ENCODE measurements at regions not wholly inside any gene's neighbourhood (a gene's known extent, or its start where the extent isn't known, plus 50 kb on each side); places are given as distances from the start of the nearest gene placed in this dataset.

DNA sequence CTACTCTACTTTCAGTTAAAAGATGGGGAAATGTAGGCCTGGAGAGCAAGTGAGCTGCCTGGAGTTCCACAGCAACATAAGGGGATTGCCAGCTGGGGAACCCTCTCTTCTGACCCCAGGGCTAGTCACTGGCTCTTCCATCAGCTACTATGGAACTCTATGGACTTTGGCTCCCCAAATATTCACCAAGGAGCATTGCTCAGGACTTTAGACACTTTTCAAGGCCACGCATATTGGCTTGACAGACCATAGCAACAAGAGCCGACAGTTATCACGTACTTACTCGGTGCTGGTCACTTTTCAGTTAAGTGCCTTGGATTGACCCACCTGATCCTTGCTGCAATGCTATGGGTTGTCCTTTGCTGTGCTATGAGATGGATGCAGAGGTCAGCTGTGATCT is 360.7 kb upstream of the CHD6 start:
- TF ChIP-seq FOXA1 (IDR thresholded peaks at IDR 0.05) (no peak), FOXM1 (IDR thresholded peaks at IDR 0.05; ENCODE audit: borderline replicate concordance) (no peak), TARDBP (IDR thresholded peaks at IDR 0.05) (no peak), ELF4 (IDR thresholded peaks at IDR 0.05) (no peak), ARNT (IDR thresholded peaks at IDR 0.05) (no peak), HDGF (IDR thresholded peaks at IDR 0.05; ENCODE audit: borderline replicate concordance) (no peak), BHLHE40 (IDR thresholded peaks at IDR 0.05; ENCODE audit: borderline replicate concordance) (no peak), SP1 (IDR thresholded peaks at IDR 0.05) (no peak), SUZ12 (IDR thresholded peaks at IDR 0.05) (no peak), NFRKB (IDR thresholded peaks at IDR 0.05) (no peak), ZNF384 (IDR thresholded peaks at IDR 0.05) (no peak), CTBP1 (IDR thresholded peaks at IDR 0.05; ENCODE audit: borderline replicate concordance) (no peak)
- TF ChIP-seq, protein P1, sequence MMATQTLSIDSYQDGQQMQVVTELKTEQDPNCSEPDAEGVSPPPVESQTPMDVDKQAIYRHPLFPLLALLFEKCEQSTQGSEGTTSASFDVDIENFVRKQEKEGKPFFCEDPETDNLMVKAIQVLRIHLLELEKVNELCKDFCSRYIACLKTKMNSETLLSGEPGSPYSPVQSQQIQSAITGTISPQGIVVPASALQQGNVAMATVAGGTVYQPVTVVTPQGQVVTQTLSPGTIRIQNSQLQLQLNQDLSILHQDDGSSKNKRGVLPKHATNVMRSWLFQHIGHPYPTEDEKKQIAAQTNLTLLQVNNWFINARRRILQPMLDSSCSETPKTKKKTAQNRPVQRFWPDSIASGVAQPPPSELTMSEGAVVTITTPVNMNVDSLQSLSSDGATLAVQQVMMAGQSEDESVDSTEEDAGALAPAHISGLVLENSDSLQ (IDR thresholded peaks at IDR 0.05): no peak
